ENCODE measurements at regions not wholly inside any gene's neighbourhood (a gene's known extent, or its start where the extent isn't known, plus 50 kb on each side); places are given as distances from the start of the nearest gene placed in this dataset.

GRCh38 chr6:164531736-164532135, 777.7 kb downstream of the C6orf118 start:
- 70% methylated on average over 3 of the region's 3 CpGs for WGBS (ENCODE audit: low lambda C conversion rate, missing lambda C conversion rate)
- Histone ChIP-seq H3K27me3 (no peaks in the 10 kb centered on the region), H3K4me3 (no peak overlapping the region), H3K27ac (no peak overlapping the region), H3K36me3 (replicated peaks; ENCODE audit: insufficient read depth, low read depth) (no peaks in the 10 kb centered on the region), H3K9me3 (ENCODE audit: low read depth) (no peaks in the 10 kb centered on the region), H2AFZ (no peak overlapping the region), H4K20me1 (ENCODE audit: insufficient read depth, poor library complexity, severe bottlenecking) (no peaks in the 10 kb centered on the region), H3K4me1 (ENCODE audit: insufficient read depth) (no peaks in the 10 kb centered on the region), H3K4me2 (no peak overlapping the region), H3K79me2 (no peaks in the 10 kb centered on the region), H3K9me2 (replicated peaks; ENCODE audit: insufficient read depth) (no peaks in the 10 kb centered on the region)
- TF ChIP-seq, protein P1, sequence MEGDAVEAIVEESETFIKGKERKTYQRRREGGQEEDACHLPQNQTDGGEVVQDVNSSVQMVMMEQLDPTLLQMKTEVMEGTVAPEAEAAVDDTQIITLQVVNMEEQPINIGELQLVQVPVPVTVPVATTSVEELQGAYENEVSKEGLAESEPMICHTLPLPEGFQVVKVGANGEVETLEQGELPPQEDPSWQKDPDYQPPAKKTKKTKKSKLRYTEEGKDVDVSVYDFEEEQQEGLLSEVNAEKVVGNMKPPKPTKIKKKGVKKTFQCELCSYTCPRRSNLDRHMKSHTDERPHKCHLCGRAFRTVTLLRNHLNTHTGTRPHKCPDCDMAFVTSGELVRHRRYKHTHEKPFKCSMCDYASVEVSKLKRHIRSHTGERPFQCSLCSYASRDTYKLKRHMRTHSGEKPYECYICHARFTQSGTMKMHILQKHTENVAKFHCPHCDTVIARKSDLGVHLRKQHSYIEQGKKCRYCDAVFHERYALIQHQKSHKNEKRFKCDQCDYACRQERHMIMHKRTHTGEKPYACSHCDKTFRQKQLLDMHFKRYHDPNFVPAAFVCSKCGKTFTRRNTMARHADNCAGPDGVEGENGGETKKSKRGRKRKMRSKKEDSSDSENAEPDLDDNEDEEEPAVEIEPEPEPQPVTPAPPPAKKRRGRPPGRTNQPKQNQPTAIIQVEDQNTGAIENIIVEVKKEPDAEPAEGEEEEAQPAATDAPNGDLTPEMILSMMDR (IDR thresholded peaks at IDR 0.05; ENCODE audit: poor library complexity): no peak
- TF ChIP-seq EZH2 (IDR thresholded peaks at IDR 0.05; ENCODE audit: borderline replicate concordance): no peak
- no peak for TF ChIP-seq EZH2phosphoT487 (IDR thresholded peaks at IDR 0.05; ENCODE audit: low read depth, severe bottlenecking, unreplicated experiment)
- DNase-seq (ENCODE audit: low spot score): no peak

DNA sequence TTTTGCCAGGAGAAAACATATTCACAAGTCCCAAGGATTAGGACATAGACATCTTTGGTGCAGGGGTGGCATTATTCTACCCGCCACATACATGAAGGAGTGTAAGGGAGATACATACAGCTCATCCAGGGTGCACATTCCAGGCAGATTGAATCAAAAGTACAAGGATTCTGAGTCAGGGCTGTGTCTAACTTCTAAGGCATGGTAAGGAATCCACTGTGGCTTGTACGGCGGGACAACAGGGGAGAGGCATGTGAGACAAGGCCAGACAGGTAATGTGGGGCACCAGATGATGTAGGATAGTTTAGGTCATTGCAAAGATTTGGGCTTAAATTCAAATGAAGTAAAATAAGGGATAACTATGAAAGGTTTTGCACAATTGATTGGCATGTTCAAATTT, 780.9 kb downstream of the C6orf118 start:
- WGBS (ENCODE audit: low lambda C conversion rate, missing lambda C conversion rate): 76% methylated on average over 3 of the region's 3 CpGs
- no peaks in the 10 kb centered on the region for H3K27me3 ChIP-seq
- DNase-seq (ENCODE audit: low spot score): no peak
- no peaks in the 10 kb centered on the region for H3K36me3 ChIP-seq (replicated peaks; ENCODE audit: insufficient read depth, low read depth)
- no peaks in the 10 kb centered on the region for H4K20me1 ChIP-seq (ENCODE audit: insufficient read depth, poor library complexity, severe bottlenecking)
- no peaks in the 10 kb centered on the region for H3K9me3 ChIP-seq (ENCODE audit: low read depth)
- H3K79me2 ChIP-seq: no peaks in the 10 kb centered on the region
- no peak overlapping the region for H3K4me3 ChIP-seq
- no peak overlapping the region for H3K27ac ChIP-seq
- H3K4me2 ChIP-seq: no peak overlapping the region
- no peaks in the 10 kb centered on the region for H3K9me2 ChIP-seq (replicated peaks; ENCODE audit: insufficient read depth)
- no peak for TF ChIP-seq EZH2 (IDR thresholded peaks at IDR 0.05; ENCODE audit: borderline replicate concordance)
- TF ChIP-seq EZH2phosphoT487 (IDR thresholded peaks at IDR 0.05; ENCODE audit: low read depth, severe bottlenecking, unreplicated experiment): no peak
- TF ChIP-seq, protein P1 (IDR thresholded peaks at IDR 0.05; ENCODE audit: poor library complexity): no peak
- H2AFZ ChIP-seq: no peak overlapping the region
- H3K4me1 ChIP-seq (ENCODE audit: insufficient read depth): no peaks in the 10 kb centered on the region

DNA sequence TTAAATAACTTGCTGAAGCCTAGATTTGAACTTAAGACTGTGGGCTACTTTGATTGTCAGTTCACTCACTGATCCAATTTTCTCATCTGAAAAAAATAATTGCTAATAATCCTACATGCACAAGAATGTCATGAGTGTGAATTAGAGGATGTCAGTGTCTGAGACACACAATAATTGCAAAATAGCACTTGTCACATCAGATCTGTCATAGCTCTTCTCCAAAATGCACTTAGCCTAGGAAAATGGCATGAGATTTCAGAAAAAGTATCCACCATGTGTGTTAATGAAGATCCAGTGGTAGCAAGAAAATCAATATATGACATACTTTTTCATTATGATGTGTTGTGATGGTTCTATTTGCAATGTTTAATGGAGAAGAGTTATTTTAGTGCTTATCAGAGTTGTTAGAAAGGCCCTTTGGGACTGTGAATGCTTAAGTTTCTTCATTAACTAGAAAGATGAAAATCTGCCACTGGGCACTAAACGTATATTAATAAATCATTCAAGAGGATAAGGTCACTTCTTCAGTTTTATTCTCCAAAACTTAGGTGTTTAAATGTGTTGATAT, 786.2 kb downstream of the C6orf118 start:
- WGBS (ENCODE audit: low lambda C conversion rate, missing lambda C conversion rate): 74% methylated on average over 1 of the region's 1 CpG

More for the DNA sequence above, 786.2 kb downstream of the C6orf118 start:
- H3K9me3 ChIP-seq (ENCODE audit: low read depth): no peaks in the 10 kb centered on the region
- TF ChIP-seq EZH2phosphoT487 (IDR thresholded peaks at IDR 0.05; ENCODE audit: low read depth, severe bottlenecking, unreplicated experiment): no peak
- no peak for TF ChIP-seq EZH2 (IDR thresholded peaks at IDR 0.05; ENCODE audit: borderline replicate concordance)
- TF ChIP-seq, protein P1 (IDR thresholded peaks at IDR 0.05; ENCODE audit: poor library complexity): no peak
- H3K4me2 ChIP-seq: no peak overlapping the region
- no peaks in the 10 kb centered on the region for H4K20me1 ChIP-seq (ENCODE audit: insufficient read depth, poor library complexity, severe bottlenecking)
- H3K27ac ChIP-seq: no peak overlapping the region
- no peaks in the 10 kb centered on the region for H3K79me2 ChIP-seq
- no peaks in the 10 kb centered on the region for H3K4me1 ChIP-seq (ENCODE audit: insufficient read depth)
- no peak overlapping the region for H3K4me3 ChIP-seq
- no peaks in the 10 kb centered on the region for H3K36me3 ChIP-seq (replicated peaks; ENCODE audit: insufficient read depth, low read depth)
- H2AFZ ChIP-seq: no peak overlapping the region
- no peaks in the 10 kb centered on the region for H3K27me3 ChIP-seq
- DNase-seq (ENCODE audit: low spot score): no peak
- H3K9me2 ChIP-seq (replicated peaks; ENCODE audit: insufficient read depth): no peaks in the 10 kb centered on the region
